Activated CD4-positive, alpha-beta T cell treated with anti-CD3 and anti-CD28 coated beads, Interleukin-2, amount 50 U/mL, for 1 hour (primary cell): ENCODE measurements at regions not wholly inside any gene's neighbourhood (a gene's known extent, or its start where the extent isn't known, plus 50 kb on each side); places are given as distances from the start of the nearest gene placed in this dataset.
"Not testable (repeated sequence)": the region's sequence is repeated elsewhere in the genome, so short reads cannot be mapped to it uniquely, and the experiment has no call there.

Experiments
- DNase-seq: peaks from one replicate; pipeline ENCODE4 v3.0.0-alpha.2; 2020

- no peak for DNase-seq
Measured at GRCh38 chr13:87986639-87987250, 315.6 kb downstream of the SLITRK5 start.

- DNase-seq: no peak
Measured at GRCh38 chr13:87998081-87998480, 326.9 kb downstream of the SLITRK5 start.

GRCh38 chr13:87999240-87999700, 328.1 kb downstream of the SLITRK5 start:
- no peak for DNase-seq

- DNase-seq: no peak
Measured at GRCh38 chr13:87999788-88000187, 328.6 kb downstream of the SLITRK5 start.

- DNase-seq: no peak
Measured at GRCh38 chr13:88000239-88000638, 329.1 kb downstream of the SLITRK5 start.

- no peak for DNase-seq
Measured at GRCh38 chr13:88000787-88001186, 329.6 kb downstream of the SLITRK5 start.

GRCh38 chr13:88005188-88005587, 334.0 kb downstream of the SLITRK5 start:
- no peak for DNase-seq

- no peak for DNase-seq
Measured at GRCh38 chr13:88014527-88014926, 343.4 kb downstream of the SLITRK5 start.

- no peak for DNase-seq
Measured at GRCh38 chr13:88022431-88023208, 351.4 kb downstream of the SLITRK5 start.

GRCh38 chr13:88026241-88026640, 355.1 kb downstream of the SLITRK5 start:
- no peak for DNase-seq

GRCh38 chr13:88031980-88032559, 360.9 kb downstream of the SLITRK5 start:
- DNase-seq: no peak

GRCh38 chr13:88036205-88036604, 365.0 kb downstream of the SLITRK5 start:
- DNase-seq: not testable (repeated sequence)

GRCh38 chr13:88042489-88042888, 371.3 kb downstream of the SLITRK5 start:
- DNase-seq: no peak

GRCh38 chr13:88051746-88052482, 380.7 kb downstream of the SLITRK5 start:
- DNase-seq: no peak

GRCh38 chr13:88063741-88064140, 392.6 kb downstream of the SLITRK5 start:
- no peak for DNase-seq

- DNase-seq: no peak
Measured at GRCh38 chr13:88066847-88067246, 395.7 kb downstream of the SLITRK5 start.

GRCh38 chr13:88068316-88068715, 397.1 kb downstream of the SLITRK5 start:
- DNase-seq: no peak

- no peak for DNase-seq
Measured at GRCh38 chr13:88068975-88069374, 397.8 kb downstream of the SLITRK5 start.

- DNase-seq: no peak
Measured at GRCh38 chr13:88071371-88071770, 400.2 kb downstream of the SLITRK5 start.

GRCh38 chr13:88074794-88075510, 403.8 kb downstream of the SLITRK5 start:
- no peak for DNase-seq

GRCh38 chr13:88085036-88085435, 413.9 kb downstream of the SLITRK5 start:
- DNase-seq: no peak

GRCh38 chr13:88086577-88086976, 415.4 kb downstream of the SLITRK5 start:
- no peak for DNase-seq

GRCh38 chr13:88097541-88097940, 426.4 kb downstream of the SLITRK5 start:
- DNase-seq: no peak
